K562 (cell line): ENCODE measurements at regions not wholly inside any gene's neighbourhood (a gene's known extent, or its start where the extent isn't known, plus 50 kb on each side); places are given as distances from the start of the nearest gene placed in this dataset.

Experiments
- ATAC-seq: fragments of 200-7000 bp; cut with Tn5 transposase; 3 replicates; pipeline ENCODE4 v1.9.1; 2020; ENCODE audit warnings: moderate library complexity
- BruUV-seq: library from RNA; stranded (reverse); fragments of 400-500 nt; replicated peaks from 2 replicates; lab custom pipeline; 2021; lab: Mats Ljungman, UMichigan
- CTCF ChIA-PET: fragments of 300-600 bp; formaldehyde crosslinking; extraction: SDS; loops from one replicate; lab custom pipeline; 2021; ENCODE audit warnings: low intra/inter-chr PET ratio; lab: Yijun Ruan, JAX
- POLR2A ChIA-PET: fragments of 300-600, 350-650 bp; sonication (Branson Sonifier 250); formaldehyde crosslinking; extraction: SDS; loops from one replicate; lab custom pipeline; 2021; ENCODE audit warnings: antibody characterized with exemption, inconsistent platforms; lab: Yijun Ruan, JAX
- DNase-seq, 4 experiments: peaks; one replicate each; pipeline versions ENCODE4 v3.0.0 to v3.0.0-alpha.2; 2011 to 2018; ENCODE audit warnings: low spot score in 3 of 4, mixed read lengths in 3 of 4; ENCODE audit errors: extremely low read depth in 1 of 4
- FAIRE-seq: peaks from 2 replicates; lab custom pipeline; 2011; peaks lifted over from hg19 to GRCh38; lab: Jason Lieb, UNC
- H2AFZ ChIP-seq: 2 replicates; pipeline ENCODE4 v1.6.0; 2011; ENCODE audit warnings: low read depth, low read length, control low read depth, inconsistent platforms
- H3K27ac ChIP-seq: fragments of 200-600 bp; 3 replicates; pipeline ENCODE4 v1.8.0; 2011; ENCODE audit warnings: low read depth, mild to moderate bottlenecking, control low read depth, inconsistent platforms, low read length, moderate library complexity, mixed read lengths; ENCODE audit errors: extremely low read depth
- H3K27me3 ChIP-seq, 2 experiments: fragments of 300-600 bp in 1 of 2; 2 replicates in 1 of 2; 3 replicates in 1 of 2; pipeline versions ENCODE4 v1.6.0 to v1.8.0; 2011; ENCODE audit warnings: inconsistent platforms in 2 of 2, low read length in 2 of 2, mild to moderate bottlenecking in 1 of 2, mixed read lengths in 1 of 2, moderate library complexity in 1 of 2; ENCODE audit not compliant: control insufficient read depth in 2 of 2, insufficient read depth in 2 of 2
- H3K36me3 ChIP-seq: fragments of 300-600 bp; 3 replicates; pipeline ENCODE4 v1.8.0; 2011; ENCODE audit warnings: mild to moderate bottlenecking, low read length, inconsistent platforms; ENCODE audit not compliant: control insufficient read depth, insufficient read depth
- H3K4me1 ChIP-seq, 2 experiments: fragments of 200-600 bp in 1 of 2; replicated peaks in 1 of 2; 2 replicates in 1 of 2; 3 replicates in 1 of 2; pipeline versions ENCODE4 v1.5.1 to v1.8.0; 2011; ENCODE audit warnings: inconsistent platforms in 2 of 2, low read length in 2 of 2, mild to moderate bottlenecking in 1 of 2, mixed read lengths in 1 of 2, moderate library complexity in 1 of 2; ENCODE audit not compliant: control insufficient read depth in 2 of 2, insufficient read depth in 2 of 2
- H3K4me2 ChIP-seq: 2 replicates; pipeline ENCODE4 v1.6.1; 2011; ENCODE audit warnings: low read length, control low read depth, inconsistent platforms, mixed read lengths; ENCODE audit not compliant: insufficient read depth
- H3K4me3 ChIP-seq: fragments of 200-600 bp; sonication (generic), shearing (Covaris generic); 2 replicates; pipeline ENCODE4 v1.5.1; 2016; ENCODE audit warnings: control low read depth, inconsistent platforms
- H3K79me2 ChIP-seq: fragments of 200-600 bp; 3 replicates; pipeline ENCODE4 v1.8.0; 2011; ENCODE audit warnings: low read length, inconsistent platforms; ENCODE audit not compliant: control insufficient read depth, insufficient read depth
- H3K9ac ChIP-seq, 2 experiments: 2 replicates each; pipeline versions ENCODE4 v1.6.0 to v1.6.1; 2011; ENCODE audit warnings: low read depth in 2 of 2, low read length in 2 of 2, control low read depth in 1 of 2, inconsistent platforms in 1 of 2, mild to moderate bottlenecking in 1 of 2, mixed read lengths in 1 of 2; ENCODE audit not compliant: insufficient read depth in 1 of 2
- H3K9me1 ChIP-seq: one replicate; pipeline ENCODE4 v1.6.0; 2011; ENCODE audit warnings: inconsistent platforms, mild to moderate bottlenecking, low read length, moderate library complexity; ENCODE audit not compliant: control insufficient read depth, insufficient read depth
- H3K9me3 ChIP-seq: replicated peaks from 2 replicates; pipeline ENCODE4 v1.5.1; 2011; ENCODE audit warnings: low read depth, low read length, inconsistent platforms; ENCODE audit not compliant: control insufficient read depth, insufficient read depth
- H4K20me1 ChIP-seq: replicated peaks from 2 replicates; pipeline ENCODE4 v1.6.1; 2011; ENCODE audit warnings: low read length, inconsistent platforms, mixed read lengths; ENCODE audit not compliant: control insufficient read depth, insufficient read depth
- ARID1B ChIP-seq: fragments of 450-650 bp; IDR thresholded peaks from 2 replicates; pipeline ENCODE4 v1.6.1; 2016; ENCODE audit warnings: antibody characterized with exemption, mild to moderate bottlenecking, inconsistent platforms
- BRCA1 ChIP-seq, 2 experiments: fragments of 450-650 bp in 1 of 2; sonication (generic) in 1 of 2; formaldehyde crosslinking in 1 of 2; IDR thresholded peaks; 2 replicates each; pipeline versions ENCODE4 v1.5.0 to v1.6.1; 2017 to 2020; ENCODE audit warnings: mild to moderate bottlenecking in 1 of 2, missing genetic modification reagents in 1 of 2
- CHD2 ChIP-seq: IDR thresholded peaks from 2 replicates; pipeline ENCODE4 v1.6.1; 2011; ENCODE audit warnings: low read depth, low read length
- FOXP1 ChIP-seq: sonication (generic); formaldehyde crosslinking; IDR thresholded peaks from 2 replicates; pipeline ENCODE4 v1.8.0; 2022; ENCODE audit warnings: mild to moderate bottlenecking, missing genetic modification reagents
- KAT7 ChIP-seq: sonication (generic); formaldehyde crosslinking; IDR thresholded peaks from 2 replicates; pipeline ENCODE4 v1.8.0; 2022; ENCODE audit warnings: missing genetic modification reagents, mild to moderate bottlenecking, borderline replicate concordance
- KHSRP ChIP-seq: fragments of 450-650 bp; IDR thresholded peaks from 2 replicates; pipeline ENCODE4 v1.6.1; 2017
- MCM2 ChIP-seq: fragments of 450-650 bp; IDR thresholded peaks from 2 replicates; pipeline ENCODE4 v1.6.1; 2017; ENCODE audit warnings: low read depth, mild to moderate bottlenecking
- MTA1 ChIP-seq: fragments of 450-650 bp; IDR thresholded peaks from 2 replicates; pipeline ENCODE4 v1.6.1; 2017; ENCODE audit warnings: borderline replicate concordance
- NFXL1 ChIP-seq: fragments of 450-650 bp; formaldehyde crosslinking; IDR thresholded peaks from 2 replicates; pipeline ENCODE4 v1.4.0; 2021; ENCODE audit warnings: mild to moderate bottlenecking
- RBM34 ChIP-seq: fragments of 200-400 bp; formaldehyde crosslinking; IDR thresholded peaks from 2 replicates; pipeline ENCODE4 v1.6.1; 2018; ENCODE audit warnings: low read length, borderline replicate concordance; ENCODE audit not compliant: insufficient read depth
- TRIM24 ChIP-seq, 2 experiments: fragments of 450-650 bp; IDR thresholded peaks; 2 replicates each; pipeline ENCODE4 v1.6.1; 2016
- ZBTB7A ChIP-seq: IDR thresholded peaks from 2 replicates; pipeline ENCODE4 v1.6.1; 2011; ENCODE audit warnings: low read depth, mild to moderate bottlenecking, low read length, moderate library complexity, borderline replicate concordance; ENCODE audit not compliant: control insufficient read depth
- ZNF134 ChIP-seq: fragments of 250-450 bp; sonication (Bioruptor Pico); conservative IDR thresholded peaks from 2 replicates; pipeline ENCODE4 v1.4.0; 2020
- ZNF436 ChIP-seq: fragments of 250-450, 450-650 bp; sonication (Bioruptor Pico); formaldehyde crosslinking; IDR thresholded peaks from 2 replicates; pipeline ENCODE4 v1.7.0; 2020; ENCODE audit warnings: mild to moderate bottlenecking
- in situ Hi-C: fragments of 300-500 bp; cut with MboI; formaldehyde crosslinking; loops from 4 replicates; pipeline ENCODE4 v1.15.0; 2018; ENCODE audit warnings: inconsistent platforms, mixed read lengths
- intact Hi-C: fragments of 100-400 bp; cut with micrococcal nuclease; formaldehyde crosslinking; loops from 2 replicates; pipeline ENCODE4 v1.14.2; 2022
- TF ChIP-seq, protein P1 (sequence below), 2 experiments: fragments of 450-650 bp in 1 of 2; sonication (generic) in 1 of 2; formaldehyde crosslinking; conservative IDR thresholded peaks; 2 replicates each; pipeline versions ENCODE4 v1.4.0 to v1.8.1; 2020 to 2022; ENCODE audit warnings: mild to moderate bottlenecking in 1 of 2, missing genetic modification reagents in 1 of 2
- TF ChIP-seq, protein P2 (sequence below): fragments of 250-450 bp; sonication (Bioruptor Pico); IDR thresholded peaks from 2 replicates; pipeline ENCODE4 v1.4.0; 2020; ENCODE audit warnings: mild to moderate bottlenecking, moderate library complexity
- TF ChIP-seq, protein P3 (sequence below), 2 experiments: IDR thresholded peaks in 1 of 2; conservative IDR thresholded peaks in 1 of 2; 2 replicates each; pipeline ENCODE4 v1.6.1; 2016; ENCODE audit warnings: low read depth in 2 of 2, mild to moderate bottlenecking in 1 of 2, missing compliant biosample characterization in 1 of 2, missing genetic modification characterization in 1 of 2, moderate library complexity in 1 of 2

DNA sequence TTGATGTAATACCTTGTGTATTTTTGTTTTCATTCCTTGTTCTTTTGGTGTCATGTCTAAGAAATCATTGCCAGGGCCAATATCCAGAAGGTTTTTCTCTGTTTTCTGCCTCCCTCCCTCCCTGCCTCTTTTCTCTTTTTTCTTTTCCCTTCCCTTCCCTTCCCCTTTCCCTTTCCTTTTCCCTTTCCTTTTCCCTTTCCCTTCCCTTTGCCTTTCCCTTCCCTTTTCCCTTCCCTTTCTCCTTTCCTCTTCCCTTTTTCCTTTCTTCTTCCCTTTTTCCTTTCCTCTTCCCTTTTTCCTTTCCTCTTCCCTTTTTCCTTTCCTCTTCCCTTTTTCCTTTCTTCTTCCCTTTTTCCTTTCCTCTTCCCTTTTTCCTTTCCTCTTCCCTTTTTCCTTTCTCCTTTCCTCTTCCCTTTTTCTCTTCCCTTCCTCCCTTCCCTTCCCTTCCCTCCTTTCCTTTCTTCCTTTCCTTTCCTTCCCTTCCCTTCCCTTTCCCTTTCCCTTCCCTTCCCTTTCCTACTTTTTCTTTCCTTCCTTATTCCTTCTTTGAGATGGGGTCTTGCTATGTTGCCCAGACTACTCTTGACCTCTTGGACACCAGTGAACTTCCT is 646.1 kb downstream of the RAPGEF2 start:
- Histone ChIP-seq H3K79me2 (no peaks in the 10 kb centered on the region), H4K20me1 (no peaks in the 10 kb centered on the region), H3K9ac (no peak overlapping the region), H3K9me3 (no peaks in the 10 kb centered on the region), H3K36me3 (no peaks in the 10 kb centered on the region), H3K9me1 (no peaks in the 10 kb centered on the region), H3K4me2 (no peak overlapping the region), H3K4me3 (no peak overlapping the region), H3K27ac (no peak overlapping the region), H2AFZ (no peak overlapping the region), H3K4me1 (no peaks in the 10 kb centered on the region), H3K27me3 (no peaks in the 10 kb centered on the region)
- in situ Hi-C loops: no loop called here
- intact Hi-C loops: no loop called here
- FAIRE-seq: no peak
- POLR2A ChIA-PET: no interaction called here
- BruUV-seq: no TSS peak
- CTCF ChIA-PET: no interaction called here
- ATAC-seq: no peak
- DNase-seq: no peak
- TF ChIP-seq KHSRP (no peak), RBM34 (no peak), ZNF436 (CRISPR knock-in tag) (no peak), CHD2 (no peak), TRIM24 (IDR thresholded peaks at IDR 0.05) (no peak), ARID1B (no peak), MCM2 (no peak), MTA1 (no peak), ZBTB7A (no peak), KAT7 (CRISPR knock-in tag) (no peak), NFXL1 (no peak), BRCA1 (IDR thresholded peaks at IDR 0.05) (no peak), BRCA1 (CRISPR knock-in tag; IDR thresholded peaks at IDR 0.05) (no peak), FOXP1 (CRISPR knock-in tag) (no peak), ZNF134 (CRISPR knock-in tag) (no peak)
- TF ChIP-seq, protein P1, sequence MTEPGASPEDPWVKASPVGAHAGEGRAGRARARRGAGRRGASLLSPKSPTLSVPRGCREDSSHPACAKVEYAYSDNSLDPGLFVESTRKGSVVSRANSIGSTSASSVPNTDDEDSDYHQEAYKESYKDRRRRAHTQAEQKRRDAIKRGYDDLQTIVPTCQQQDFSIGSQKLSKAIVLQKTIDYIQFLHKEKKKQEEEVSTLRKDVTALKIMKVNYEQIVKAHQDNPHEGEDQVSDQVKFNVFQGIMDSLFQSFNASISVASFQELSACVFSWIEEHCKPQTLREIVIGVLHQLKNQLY (CRISPR knock-in tag; conservative IDR thresholded peaks at IDR 0.05): no peak
- TF ChIP-seq, protein P2, sequence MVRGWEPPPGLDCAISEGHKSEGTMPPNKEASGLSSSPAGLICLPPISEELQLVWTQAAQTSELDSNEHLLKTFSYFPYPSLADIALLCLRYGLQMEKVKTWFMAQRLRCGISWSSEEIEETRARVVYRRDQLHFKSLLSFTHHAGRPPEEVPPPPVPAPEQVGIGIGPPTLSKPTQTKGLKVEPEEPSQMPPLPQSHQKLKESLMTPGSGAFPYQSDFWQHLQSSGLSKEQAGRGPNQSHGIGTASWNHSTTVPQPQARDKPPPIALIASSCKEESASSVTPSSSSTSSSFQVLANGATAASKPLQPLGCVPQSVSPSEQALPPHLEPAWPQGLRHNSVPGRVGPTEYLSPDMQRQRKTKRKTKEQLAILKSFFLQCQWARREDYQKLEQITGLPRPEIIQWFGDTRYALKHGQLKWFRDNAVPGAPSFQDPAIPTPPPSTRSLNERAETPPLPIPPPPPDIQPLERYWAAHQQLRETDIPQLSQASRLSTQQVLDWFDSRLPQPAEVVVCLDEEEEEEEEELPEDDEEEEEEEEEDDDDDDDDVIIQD (CRISPR knock-in tag): no peak
- TF ChIP-seq, protein P3, sequence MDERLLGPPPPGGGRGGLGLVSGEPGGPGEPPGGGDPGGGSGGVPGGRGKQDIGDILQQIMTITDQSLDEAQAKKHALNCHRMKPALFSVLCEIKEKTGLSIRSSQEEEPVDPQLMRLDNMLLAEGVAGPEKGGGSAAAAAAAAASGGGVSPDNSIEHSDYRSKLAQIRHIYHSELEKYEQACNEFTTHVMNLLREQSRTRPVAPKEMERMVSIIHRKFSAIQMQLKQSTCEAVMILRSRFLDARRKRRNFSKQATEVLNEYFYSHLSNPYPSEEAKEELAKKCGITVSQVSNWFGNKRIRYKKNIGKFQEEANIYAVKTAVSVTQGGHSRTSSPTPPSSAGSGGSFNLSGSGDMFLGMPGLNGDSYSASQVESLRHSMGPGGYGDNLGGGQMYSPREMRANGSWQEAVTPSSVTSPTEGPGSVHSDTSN (CRISPR knock-in tag; IDR thresholded peaks at IDR 0.05; ENCODE audit: low read depth): no peak
- TF ChIP-seq, protein P3 (tag; conservative IDR thresholded peaks at IDR 0.05; ENCODE audit: low read depth): no peak
